Endothelial cell of umbilical vein (primary cell): ENCODE measurements at regions not wholly inside any gene's neighbourhood (a gene's known extent, or its start where the extent isn't known, plus 50 kb on each side); places are given as distances from the start of the nearest gene placed in this dataset.
A peak's percentile ranks its signal among the peaks of the same experiment; 100 is the strongest.

Experiments
- BruUV-seq: library from RNA; stranded (reverse); fragments of 400-500 nt; replicated peaks from 2 replicates; lab custom pipeline; 2021; lab: Mats Ljungman, UMichigan
- CTCF ChIA-PET: fragments of 300-600, 350-600 bp; sonication (Branson Sonifier 250); formaldehyde crosslinking; loops from one replicate; lab custom pipeline; 2021; ENCODE audit warnings: antibody characterized with exemption, inconsistent platforms; lab: Charles Lee
- POLR2A ChIA-PET: fragments of 300-600, 350-600 bp; sonication (Branson Sonifier 250); formaldehyde crosslinking; loops from one replicate; lab custom pipeline; 2021; ENCODE audit warnings: antibody characterized with exemption, inconsistent platforms; lab: Charles Lee
- DNase-seq: peaks from one replicate; pipeline ENCODE4 v3.0.0-alpha.2; 2011; ENCODE audit warnings: low read depth, low spot score
- FAIRE-seq: peaks from 2 replicates; lab custom pipeline; 2011; peaks lifted over from hg19 to GRCh38; lab: Jason Lieb, UNC
- H2AFZ ChIP-seq: 2 replicates; pipeline ENCODE4 v1.6.0; 2012; ENCODE audit warnings: low read depth, low read length, control low read depth, inconsistent platforms
- H3K27ac ChIP-seq: 2 replicates; pipeline ENCODE4 v1.5.1; 2011; ENCODE audit warnings: low read depth, mild to moderate bottlenecking, control low read depth, low read length, moderate library complexity; ENCODE audit not compliant: insufficient read depth
- H3K27me3 ChIP-seq, 2 experiments: 2 replicates each; pipeline versions ENCODE4 v1.6.0 to v1.6.1; 2011; ENCODE audit warnings: low read length in 2 of 2, mixed read lengths in 1 of 2; ENCODE audit not compliant: control insufficient read depth in 2 of 2, insufficient read depth in 2 of 2
- H3K36me3 ChIP-seq, 2 experiments: 2 replicates in 1 of 2; 3 replicates in 1 of 2; pipeline ENCODE4 v1.5.1; 2011; ENCODE audit warnings: low read length in 2 of 2, mild to moderate bottlenecking in 1 of 2, moderate library complexity in 1 of 2; ENCODE audit not compliant: control insufficient read depth in 2 of 2, insufficient read depth in 2 of 2; ENCODE audit errors: extremely low read depth in 1 of 2
- H3K4me1 ChIP-seq: 3 replicates; pipeline ENCODE4 v1.5.1; 2011; ENCODE audit warnings: mild to moderate bottlenecking, low read length; ENCODE audit not compliant: control insufficient read depth, insufficient read depth; ENCODE audit errors: extremely low read depth
- H3K4me2 ChIP-seq: 2 replicates; pipeline ENCODE4 v1.6.1; 2011; ENCODE audit warnings: low read length, control low read depth, mixed read lengths; ENCODE audit not compliant: insufficient read depth
- H3K4me3 ChIP-seq, 3 experiments: fragments of 200-600 bp in 1 of 3; sonication (generic), shearing (Covaris generic) in 1 of 3; replicated peaks in 1 of 3; 2 replicates each; pipeline ENCODE4 v1.5.1; 2011 to 2016; ENCODE audit warnings: control low read depth in 3 of 3, low read length in 3 of 3, mild to moderate bottlenecking in 2 of 3, inconsistent platforms in 1 of 3, low read depth in 1 of 3, moderate library complexity in 1 of 3; ENCODE audit not compliant: insufficient read depth in 1 of 3
- H3K79me2 ChIP-seq: 2 replicates; pipeline ENCODE4 v1.6.0; 2012; ENCODE audit warnings: low read length, inconsistent platforms; ENCODE audit not compliant: control insufficient read depth, insufficient read depth
- H3K9ac ChIP-seq: replicated peaks from 2 replicates; pipeline ENCODE3; 2011; ENCODE audit warnings: low read length, control low read depth; ENCODE audit not compliant: insufficient read depth; ENCODE audit errors: extremely low read depth
- H3K9me1 ChIP-seq: replicated peaks from 3 replicates; pipeline ENCODE4 v1.6.0; 2011; ENCODE audit warnings: mild to moderate bottlenecking, low read length; ENCODE audit not compliant: control insufficient read depth, insufficient read depth; ENCODE audit errors: extremely low read depth
- H3K9me3 ChIP-seq: replicated peaks from 2 replicates; pipeline ENCODE4 v1.5.1; 2012; ENCODE audit warnings: low read length, inconsistent platforms; ENCODE audit not compliant: control insufficient read depth, insufficient read depth
- H4K20me1 ChIP-seq: replicated peaks from 2 replicates; pipeline ENCODE3; 2011; ENCODE audit warnings: mild to moderate bottlenecking, low read length; ENCODE audit not compliant: control insufficient read depth, insufficient read depth; ENCODE audit errors: extremely low read depth
- CTCF ChIP-seq, 2 donors: IDR thresholded peaks; 1 replicate in 1 of 2; 2 replicates in 1 of 2; pipeline ENCODE4 v1.5.1; 2011; ENCODE audit warnings: low read length in 2 of 2, mild to moderate bottlenecking in 2 of 2, moderate library complexity in 2 of 2, control low read depth in 1 of 2, inconsistent platforms in 1 of 2, low read depth in 1 of 2; ENCODE audit not compliant: insufficient read depth in 1 of 2; ENCODE audit errors: extremely low read depth in 1 of 2
- EZH2 ChIP-seq: IDR thresholded peaks from 2 replicates; pipeline ENCODE4 v1.6.1; 2012; ENCODE audit warnings: borderline replicate concordance, low read depth, mild to moderate bottlenecking, moderate library complexity, low read length, inconsistent platforms; ENCODE audit not compliant: severe bottlenecking
- FOS ChIP-seq: IDR thresholded peaks from 2 replicates; pipeline ENCODE4 v1.6.1; 2011; ENCODE audit warnings: mild to moderate bottlenecking, low read length, moderate library complexity, borderline replicate concordance; ENCODE audit not compliant: insufficient read depth
- GATA2 ChIP-seq: IDR thresholded peaks from 2 replicates; pipeline ENCODE4 v1.7.0; 2011; ENCODE audit warnings: low read depth, mild to moderate bottlenecking, moderate library complexity, mixed read lengths, low read length; ENCODE audit not compliant: insufficient read length, insufficient read depth
- JUN ChIP-seq: IDR thresholded peaks from 2 replicates; pipeline ENCODE4 v1.6.1; 2011; ENCODE audit warnings: borderline replicate concordance, low read depth; ENCODE audit not compliant: insufficient read length, insufficient read depth
- MAX ChIP-seq: IDR thresholded peaks from 2 replicates; pipeline ENCODE4 v1.6.1; 2011; ENCODE audit not compliant: insufficient read depth, insufficient read length
- MYC ChIP-seq: IDR thresholded peaks from one replicate; pipeline ENCODE4 v1.6.1; 2011; ENCODE audit warnings: mild to moderate bottlenecking, low read depth, low read length
- POLR2A ChIP-seq: IDR thresholded peaks from 2 replicates; pipeline ENCODE4 v1.6.1; 2012; ENCODE audit warnings: low read depth, mild to moderate bottlenecking, control low read depth, low read length
- POLR2AphosphoS5 ChIP-seq: IDR thresholded peaks from 2 replicates; pipeline ENCODE4 v1.6.1; 2012; ENCODE audit warnings: low read depth, mild to moderate bottlenecking, control low read depth, low read length, moderate library complexity; ENCODE audit not compliant: insufficient read depth
- dilution Hi-C: fragments of 300-500 bp; cut with MboI; formaldehyde crosslinking; loops from one replicate; pipeline ENCODE4 v1.15.0; 2019; ENCODE audit warnings: low sequenced_read_pairs; ENCODE audit not compliant: extremely low pct_ligation_motif_present
- intact Hi-C: fragments of 100-400 bp; cut with micrococcal nuclease; formaldehyde crosslinking; loops from one replicate; pipeline ENCODE4 v1.10.0; 2022

- Histone ChIP-seq H3K9ac (no peak overlapping the region), H3K4me2 (peak overlapping the region; percentile 81), H3K4me3 (peak overlapping the region in 1 of 3 experiments; percentile 27), H4K20me1 (no peaks in the 10 kb centered on the region), H3K4me1 (peaks cover 18% of the 10 kb centered on the region), H3K9me1 (no peaks in the 10 kb centered on the region), H3K27ac (peak overlapping the region; percentile 68), H3K36me3 (no peaks in the 10 kb centered on the region), H3K79me2 (no peaks in the 10 kb centered on the region), H3K27me3 (no peaks in the 10 kb centered on the region), H2AFZ (peak overlapping the region; percentile 59), H3K9me3 (no peaks in the 10 kb centered on the region)
- dilution Hi-C loops = no loop called here
- ChIA-PET CTCF (interaction anchor here (1.1 to 1.3 kb wide), 4 partner anchors 10 to 210 kb away, joined by 3 to 4 read pairs (median 3); no protein-coding TSS in a partner anchor), POLR2A (no interaction called here)
- no peak for TF ChIP-seq MYC
- TF ChIP-seq JUN = no peak
- TF ChIP-seq EZH2 = no peak
- TF ChIP-seq FOS = peak; percentile 77
- no peak for TF ChIP-seq POLR2AphosphoS5
- no peak for TF ChIP-seq POLR2A
- no peak for TF ChIP-seq MAX
- peak; percentile 28 for TF ChIP-seq GATA2
- no peak for TF ChIP-seq CTCF (IDR thresholded peaks at IDR 0.05; ENCODE audit: extremely low read depth in 1 of 2, insufficient read depth in 1 of 2, low read depth in 1 of 2, low read length in 2 of 2)
- DNase-seq (peak; percentile 56), FAIRE-seq (no peak)
- intact Hi-C loops = no loop called here
- BruUV-seq = no TSS peak
Measured at GRCh38 chr3:152121270-152121636, 147.5 kb upstream of the MBNL1 start.
